ENCODE measurements at regions not wholly inside any gene's neighbourhood (a gene's known extent, or its start where the extent isn't known, plus 50 kb on each side); places are given as distances from the start of the nearest gene placed in this dataset.

- H3K9me3 ChIP-seq (ENCODE audit: control insufficient read depth, insufficient read depth, low read depth, low read length): no peaks in the 10 kb centered on the region
- H3K4me3 ChIP-seq (replicated peaks in 1 of 4; ENCODE audit: control extremely low read depth in 1 of 4, insufficient read depth in 1 of 4, low read depth in 3 of 4, low read length in 4 of 4): no peak overlapping the region
- no peak overlapping the region for H2AFZ ChIP-seq (ENCODE audit: low read length)
- no peaks in the 10 kb centered on the region for H3K36me3 ChIP-seq (ENCODE audit: control insufficient read depth, insufficient read depth, low read length)
- no peaks in the 10 kb centered on the region for H4K20me1 ChIP-seq (ENCODE audit: control insufficient read depth, extremely low read depth, insufficient read depth, low read length)
- no peak overlapping the region for H3K27ac ChIP-seq (ENCODE audit: insufficient read depth, low read length)
- TF ChIP-seq CTCF (conservative IDR thresholded peaks at IDR 0.05 in 1 of 2, IDR thresholded peaks at IDR 0.05 in 1 of 2; ENCODE audit: low read depth in 1 of 2, low read length in 2 of 2) (no peak), EZH2 (IDR thresholded peaks at IDR 0.05; ENCODE audit: low read length, missing control alignments) (no peak)
- no peak for DNase-seq (ENCODE audit: low read depth in 2 of 2)
- H3K4me2 ChIP-seq (ENCODE audit: extremely low read depth, insufficient read depth, low read length): no peak overlapping the region
- no peaks in the 10 kb centered on the region for H3K27me3 ChIP-seq (ENCODE audit: control insufficient read depth, insufficient read depth, low read length)
- H3K9ac ChIP-seq (ENCODE audit: insufficient read depth, low read length): no peak overlapping the region
- H3K4me1 ChIP-seq (ENCODE audit: control insufficient read depth, extremely low read depth, insufficient read depth, low read length): peaks cover 10% of the 10 kb centered on the region
- H3K79me2 ChIP-seq (ENCODE audit: control insufficient read depth, insufficient read depth, low read length): no peaks in the 10 kb centered on the region
These were observed 356.5 kb downstream of the IRS1 start for GRCh38 chr2:226443112-226443511.

DNA sequence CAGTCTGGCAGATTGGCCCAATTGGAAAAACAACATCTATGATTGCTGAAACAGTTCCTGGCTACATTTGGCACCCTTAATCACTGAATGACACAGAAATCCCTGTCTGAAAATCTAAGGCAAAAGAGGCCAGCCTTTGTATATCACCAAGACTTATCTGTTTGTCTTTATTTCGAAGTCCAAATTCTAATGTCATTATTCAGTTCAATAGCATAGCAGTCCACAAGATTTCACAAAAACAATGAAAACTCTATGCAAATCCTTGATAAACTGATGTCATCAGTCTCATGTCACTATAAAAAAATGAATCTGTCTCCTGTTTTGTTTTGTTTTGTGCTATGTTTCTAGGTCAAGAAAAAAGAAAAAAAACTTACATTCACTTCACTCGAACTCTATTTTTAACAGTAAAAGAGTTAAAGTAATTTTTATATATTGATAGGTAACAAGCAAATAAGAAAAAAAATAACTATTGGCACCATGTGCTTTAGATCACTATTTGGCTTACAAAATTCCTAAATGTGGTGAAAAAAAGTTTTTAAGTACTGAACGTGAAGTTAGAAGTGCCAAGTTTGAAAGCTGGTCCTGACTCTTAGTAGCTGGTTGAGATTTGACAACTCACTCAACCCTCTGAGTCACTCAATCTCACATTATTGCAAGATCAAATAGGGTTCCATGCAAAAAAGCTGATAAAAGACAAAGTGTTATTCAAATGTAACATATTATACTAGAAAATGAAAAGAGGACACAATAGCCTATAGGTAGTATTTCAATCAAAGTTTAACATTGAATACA, 359.3 kb downstream of the IRS1 start:
- Histone ChIP-seq H3K9ac (ENCODE audit: insufficient read depth, low read length) (no peak overlapping the region), H3K27ac (ENCODE audit: insufficient read depth, low read length) (no peak overlapping the region), H2AFZ (ENCODE audit: low read length) (no peak overlapping the region), H3K4me3 (replicated peaks in 1 of 4; ENCODE audit: control extremely low read depth in 1 of 4, insufficient read depth in 1 of 4, low read depth in 3 of 4, low read length in 4 of 4) (no peak overlapping the region), H3K4me1 (ENCODE audit: control insufficient read depth, extremely low read depth, insufficient read depth, low read length) (peaks cover 2% of the 10 kb centered on the region), H3K9me3 (ENCODE audit: control insufficient read depth, insufficient read depth, low read depth, low read length) (no peaks in the 10 kb centered on the region), H3K4me2 (ENCODE audit: extremely low read depth, insufficient read depth, low read length) (no peak overlapping the region), H4K20me1 (ENCODE audit: control insufficient read depth, extremely low read depth, insufficient read depth, low read length) (no peaks in the 10 kb centered on the region), H3K36me3 (ENCODE audit: control insufficient read depth, insufficient read depth, low read length) (no peaks in the 10 kb centered on the region), H3K79me2 (ENCODE audit: control insufficient read depth, insufficient read depth, low read length) (no peaks in the 10 kb centered on the region), H3K27me3 (ENCODE audit: control insufficient read depth, insufficient read depth, low read length) (no peaks in the 10 kb centered on the region)
- TF ChIP-seq EZH2 (IDR thresholded peaks at IDR 0.05; ENCODE audit: low read length, missing control alignments) (no peak), CTCF (conservative IDR thresholded peaks at IDR 0.05 in 1 of 2, IDR thresholded peaks at IDR 0.05 in 1 of 2; ENCODE audit: low read depth in 1 of 2, low read length in 2 of 2) (no peak)
- DNase-seq (ENCODE audit: low read depth in 2 of 2): peak; percentile 69 to 78

DNA sequence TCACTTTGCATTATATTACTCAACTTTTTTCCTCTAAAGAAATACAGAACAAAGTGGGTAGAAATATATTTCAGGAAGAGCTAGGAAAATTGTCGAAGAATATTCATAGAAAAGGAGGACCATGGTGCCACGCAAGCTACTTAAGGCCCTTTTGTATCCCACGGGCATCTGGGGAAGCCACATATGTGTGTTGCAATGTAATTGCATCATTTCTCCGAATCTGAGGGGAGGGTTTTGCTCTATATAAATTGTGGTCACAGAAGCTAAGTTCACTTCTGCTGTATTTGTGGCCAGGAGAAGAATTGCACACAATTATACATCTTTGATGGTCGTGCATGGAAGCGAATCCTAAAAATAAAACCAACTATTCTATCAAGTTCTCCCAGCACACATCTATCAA, 360.3 kb downstream of the IRS1 start:
- H4K20me1 ChIP-seq (ENCODE audit: control insufficient read depth, extremely low read depth, insufficient read depth, low read length): no peaks in the 10 kb centered on the region
- no peaks in the 10 kb centered on the region for H3K9me3 ChIP-seq (ENCODE audit: control insufficient read depth, insufficient read depth, low read depth, low read length)
- no peak overlapping the region for H3K9ac ChIP-seq (ENCODE audit: insufficient read depth, low read length)
- H3K79me2 ChIP-seq (ENCODE audit: control insufficient read depth, insufficient read depth, low read length): no peaks in the 10 kb centered on the region
- H3K4me3 ChIP-seq (replicated peaks in 1 of 4; ENCODE audit: control extremely low read depth in 1 of 4, insufficient read depth in 1 of 4, low read depth in 3 of 4, low read length in 4 of 4): no peak overlapping the region
- peaks cover 2% of the 10 kb centered on the region for H3K4me1 ChIP-seq (ENCODE audit: control insufficient read depth, extremely low read depth, insufficient read depth, low read length)
- TF ChIP-seq EZH2 (IDR thresholded peaks at IDR 0.05; ENCODE audit: low read length, missing control alignments) (no peak), CTCF (conservative IDR thresholded peaks at IDR 0.05 in 1 of 2, IDR thresholded peaks at IDR 0.05 in 1 of 2; ENCODE audit: low read depth in 1 of 2, low read length in 2 of 2) (no peak)
- H3K4me2 ChIP-seq (ENCODE audit: extremely low read depth, insufficient read depth, low read length): no peak overlapping the region
- no peak overlapping the region for H3K27ac ChIP-seq (ENCODE audit: insufficient read depth, low read length)
- H2AFZ ChIP-seq (ENCODE audit: low read length): no peak overlapping the region
- DNase-seq (ENCODE audit: low read depth in 2 of 2): peak; percentile 32 to 81
- H3K27me3 ChIP-seq (ENCODE audit: control insufficient read depth, insufficient read depth, low read length): no peaks in the 10 kb centered on the region
- H3K36me3 ChIP-seq (ENCODE audit: control insufficient read depth, insufficient read depth, low read length): no peaks in the 10 kb centered on the region
